ENCODE measurements at regions not wholly inside any gene's neighbourhood (a gene's known extent, or its start where the extent isn't known, plus 50 kb on each side); places are given as distances from the start of the nearest gene placed in this dataset.

DNA sequence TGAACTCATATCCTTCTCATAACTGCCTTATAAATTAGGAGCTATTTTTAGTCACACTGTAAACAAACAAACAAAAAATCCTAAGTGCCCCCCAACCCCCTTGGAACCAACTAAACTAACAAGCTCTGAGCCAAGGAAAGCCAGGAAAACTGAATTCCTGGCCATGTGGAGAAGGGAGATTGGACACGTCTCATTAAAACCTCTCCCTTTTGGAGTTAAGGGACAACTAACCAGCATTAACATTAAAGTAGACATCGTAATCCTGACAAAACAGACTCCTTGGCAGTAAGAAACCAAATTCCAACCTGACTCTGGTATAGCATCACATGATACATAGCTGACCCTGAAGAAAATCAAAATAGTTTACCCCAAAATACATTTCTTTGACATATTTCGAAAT, 937.1 kb upstream of the GRIA3 start:
- Histone ChIP-seq H3K27me3 (ENCODE audit: low read depth, low read length) (no peaks in the 10 kb centered on the region), H3K4me3 (ENCODE audit: low read length) (no peak overlapping the region), H3K36me3 (replicated peaks; ENCODE audit: low read depth, low read length) (no peaks in the 10 kb centered on the region), H2AFZ (ENCODE audit: low read depth, low read length) (no peak overlapping the region), H3K9me3 (ENCODE audit: insufficient read depth, low read length) (no peaks in the 10 kb centered on the region), H3K79me2 (ENCODE audit: low read length) (no peaks in the 10 kb centered on the region), H3K4me1 (ENCODE audit: low read length) (no peaks in the 10 kb centered on the region), H3K27ac (ENCODE audit: low read length) (no peak overlapping the region), H4K20me1 (ENCODE audit: insufficient read depth, low read length) (no peaks in the 10 kb centered on the region), H3K9ac (ENCODE audit: low read length) (no peak overlapping the region), H3K4me2 (ENCODE audit: low read length) (no peak overlapping the region)
- TF ChIP-seq, protein P1, sequence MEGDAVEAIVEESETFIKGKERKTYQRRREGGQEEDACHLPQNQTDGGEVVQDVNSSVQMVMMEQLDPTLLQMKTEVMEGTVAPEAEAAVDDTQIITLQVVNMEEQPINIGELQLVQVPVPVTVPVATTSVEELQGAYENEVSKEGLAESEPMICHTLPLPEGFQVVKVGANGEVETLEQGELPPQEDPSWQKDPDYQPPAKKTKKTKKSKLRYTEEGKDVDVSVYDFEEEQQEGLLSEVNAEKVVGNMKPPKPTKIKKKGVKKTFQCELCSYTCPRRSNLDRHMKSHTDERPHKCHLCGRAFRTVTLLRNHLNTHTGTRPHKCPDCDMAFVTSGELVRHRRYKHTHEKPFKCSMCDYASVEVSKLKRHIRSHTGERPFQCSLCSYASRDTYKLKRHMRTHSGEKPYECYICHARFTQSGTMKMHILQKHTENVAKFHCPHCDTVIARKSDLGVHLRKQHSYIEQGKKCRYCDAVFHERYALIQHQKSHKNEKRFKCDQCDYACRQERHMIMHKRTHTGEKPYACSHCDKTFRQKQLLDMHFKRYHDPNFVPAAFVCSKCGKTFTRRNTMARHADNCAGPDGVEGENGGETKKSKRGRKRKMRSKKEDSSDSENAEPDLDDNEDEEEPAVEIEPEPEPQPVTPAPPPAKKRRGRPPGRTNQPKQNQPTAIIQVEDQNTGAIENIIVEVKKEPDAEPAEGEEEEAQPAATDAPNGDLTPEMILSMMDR (IDR thresholded peaks at IDR 0.05; ENCODE audit: low read depth, low read length) = no peak
- TF ChIP-seq EZH2phosphoT487 (IDR thresholded peaks at IDR 0.05; ENCODE audit: low read depth) = no peak

DNA sequence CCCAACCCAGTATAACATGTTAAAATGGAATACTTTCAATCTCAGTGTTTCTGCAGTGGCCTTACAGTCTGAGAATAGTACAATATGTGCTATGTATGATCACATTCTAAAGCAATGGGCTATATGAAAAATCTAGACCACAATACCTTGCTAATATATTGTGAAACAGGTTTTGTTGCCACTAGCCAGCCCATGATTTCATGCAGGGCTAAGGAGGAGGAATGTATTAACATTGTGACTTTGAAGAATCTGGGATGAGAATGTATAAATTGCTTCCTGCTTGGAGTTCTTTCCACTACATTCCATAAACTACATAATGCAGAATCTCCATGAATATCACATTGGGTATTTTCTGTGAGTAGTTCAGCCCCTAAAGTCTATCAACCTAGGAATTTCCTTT, 935.4 kb upstream of the GRIA3 start:
- Histone ChIP-seq H3K79me2 (ENCODE audit: low read length) (no peaks in the 10 kb centered on the region), H3K9ac (ENCODE audit: low read length) (no peak overlapping the region)

DNA sequence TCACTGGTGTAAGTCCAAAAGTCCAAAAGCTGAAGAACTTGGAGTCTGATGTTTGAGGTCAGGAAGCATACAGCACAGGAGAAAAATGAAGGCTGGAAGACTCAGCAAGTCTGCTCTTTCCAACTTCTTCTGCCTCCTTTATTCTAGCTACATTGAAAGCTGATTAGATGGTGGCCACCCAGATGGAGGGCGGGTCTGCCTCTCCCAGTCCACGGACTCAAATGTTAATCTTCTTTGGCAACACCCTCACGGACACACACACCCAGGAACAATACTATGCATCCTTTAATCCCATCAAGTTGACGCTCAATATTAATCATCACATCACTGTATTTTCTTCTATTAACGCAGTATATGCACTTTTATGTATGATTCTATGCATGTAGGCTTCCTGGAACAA, 931.6 kb upstream of the GRIA3 start:
- Histone ChIP-seq H3K9ac (ENCODE audit: low read length) (no peak overlapping the region), H3K27me3 (ENCODE audit: low read depth, low read length) (no peaks in the 10 kb centered on the region), H2AFZ (ENCODE audit: low read depth, low read length) (no peak overlapping the region), H3K4me2 (ENCODE audit: low read length) (no peak overlapping the region), H3K4me3 (ENCODE audit: low read length) (no peak overlapping the region), H3K36me3 (replicated peaks; ENCODE audit: low read depth, low read length) (no peaks in the 10 kb centered on the region), H3K9me3 (ENCODE audit: insufficient read depth, low read length) (no peaks in the 10 kb centered on the region), H4K20me1 (ENCODE audit: insufficient read depth, low read length) (no peaks in the 10 kb centered on the region), H3K79me2 (ENCODE audit: low read length) (no peaks in the 10 kb centered on the region), H3K27ac (ENCODE audit: low read length) (no peak overlapping the region), H3K4me1 (ENCODE audit: low read length) (no peaks in the 10 kb centered on the region)
- TF ChIP-seq, protein P1 (IDR thresholded peaks at IDR 0.05; ENCODE audit: low read depth, low read length) = no peak
- no peak for TF ChIP-seq EZH2phosphoT487 (IDR thresholded peaks at IDR 0.05; ENCODE audit: low read depth)

More for the DNA sequence above, 935.4 kb upstream of the GRIA3 start:
- H3K9me3 ChIP-seq (ENCODE audit: insufficient read depth, low read length) = no peaks in the 10 kb centered on the region
- TF ChIP-seq EZH2phosphoT487 (IDR thresholded peaks at IDR 0.05; ENCODE audit: low read depth) = no peak
- TF ChIP-seq, protein P1 (IDR thresholded peaks at IDR 0.05; ENCODE audit: low read depth, low read length) = no peak
- no peaks in the 10 kb centered on the region for H3K36me3 ChIP-seq (replicated peaks; ENCODE audit: low read depth, low read length)
- H3K27ac ChIP-seq (ENCODE audit: low read length) = no peak overlapping the region
- H3K4me2 ChIP-seq (ENCODE audit: low read length) = no peak overlapping the region
- H3K27me3 ChIP-seq (ENCODE audit: low read depth, low read length) = no peaks in the 10 kb centered on the region
- H2AFZ ChIP-seq (ENCODE audit: low read depth, low read length) = no peak overlapping the region
- H4K20me1 ChIP-seq (ENCODE audit: insufficient read depth, low read length) = no peaks in the 10 kb centered on the region
- H3K4me3 ChIP-seq (ENCODE audit: low read length) = no peak overlapping the region
- H3K4me1 ChIP-seq (ENCODE audit: low read length) = no peaks in the 10 kb centered on the region

DNA sequence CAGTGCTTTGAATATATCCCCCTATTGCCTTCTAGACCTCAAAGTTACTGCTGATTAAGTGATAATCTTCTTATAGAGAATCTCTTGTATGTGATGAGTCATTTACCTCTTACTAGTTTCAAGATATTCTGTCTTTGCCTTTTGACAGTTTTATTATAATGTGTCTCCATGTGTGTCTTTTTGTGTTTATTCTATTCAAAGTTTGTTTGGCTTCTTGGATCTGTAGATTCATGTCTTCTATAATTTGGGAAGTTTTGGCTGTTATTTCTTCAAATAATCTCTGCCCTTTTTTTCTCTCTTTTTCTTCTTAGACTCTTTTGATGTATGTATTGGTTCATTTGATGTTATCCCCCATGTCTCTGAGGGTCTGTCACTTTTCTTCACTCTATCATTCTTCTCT, 915.7 kb upstream of the GRIA3 start:
- peaks cover 57% of the 10 kb centered on the region for H3K4me1 ChIP-seq (ENCODE audit: low read length)
- no peak overlapping the region for H3K4me3 ChIP-seq (ENCODE audit: low read length)
- H3K9me3 ChIP-seq (ENCODE audit: insufficient read depth, low read length) = no peaks in the 10 kb centered on the region
- H3K27me3 ChIP-seq (ENCODE audit: low read depth, low read length) = no peaks in the 10 kb centered on the region
- H4K20me1 ChIP-seq (ENCODE audit: insufficient read depth, low read length) = no peaks in the 10 kb centered on the region
- H3K4me2 ChIP-seq (ENCODE audit: low read length) = 0 out of 2 replicates have a peak overlapping the region, but pooled peaks have one; percentile 3
- H3K79me2 ChIP-seq (ENCODE audit: low read length) = no peaks in the 10 kb centered on the region
- TF ChIP-seq, protein P1 (IDR thresholded peaks at IDR 0.05; ENCODE audit: low read depth, low read length) = no peak
- no peak for TF ChIP-seq EZH2phosphoT487 (IDR thresholded peaks at IDR 0.05; ENCODE audit: low read depth)
- no peak overlapping the region for H2AFZ ChIP-seq (ENCODE audit: low read depth, low read length)
- H3K36me3 ChIP-seq (replicated peaks; ENCODE audit: low read depth, low read length) = peaks cover 6% of the 10 kb centered on the region
- no peak overlapping the region for H3K27ac ChIP-seq (ENCODE audit: low read length)
- no peak overlapping the region for H3K9ac ChIP-seq (ENCODE audit: low read length)
